ENCODE measurements at regions not wholly inside any gene's neighbourhood (a gene's known extent, or its start where the extent isn't known, plus 50 kb on each side); places are given as distances from the start of the nearest gene placed in this dataset.

DNA sequence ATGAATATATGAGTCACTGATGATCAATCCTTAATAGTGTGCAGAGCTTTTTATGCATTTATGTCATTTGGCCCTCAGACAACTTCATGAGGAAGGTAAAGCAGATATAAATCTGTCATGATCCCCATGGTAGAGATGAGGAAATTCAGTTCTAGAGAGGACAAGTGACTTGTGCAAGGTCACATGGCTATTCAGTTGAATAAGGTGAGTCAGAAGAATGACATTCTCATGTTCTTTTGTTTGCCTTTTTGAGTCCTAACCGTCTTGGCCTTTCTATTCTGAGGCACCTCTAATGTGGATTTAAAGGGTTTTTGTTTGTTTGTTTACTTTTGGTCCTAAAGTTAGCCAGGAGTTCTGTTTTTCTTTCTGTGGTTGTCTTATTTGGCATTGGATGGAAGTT is 116.2 kb upstream of the ELAC2 start:
- Histone ChIP-seq H3K36me3 (no peaks in the 10 kb centered on the region), H3K27ac (no peak overlapping the region), H3K4me3 (ENCODE audit: low read depth, low read length) (no peak overlapping the region), H3K27me3 (ENCODE audit: insufficient read depth, low read depth, severe bottlenecking) (no peaks in the 10 kb centered on the region), H3K9me3 (ENCODE audit: severe bottlenecking) (peaks cover 8% of the 10 kb centered on the region)
- TF ChIP-seq CTCF (IDR thresholded peaks at IDR 0.05; ENCODE audit: low read depth, low read length) = no peak
- DNase-seq = no peak

GRCh38 chr17:13131225-13131624 is 113.4 kb upstream of the ELAC2 start:
- Histone ChIP-seq H3K4me3 (ENCODE audit: low read depth, low read length) (no peak overlapping the region), H3K36me3 (no peaks in the 10 kb centered on the region), H3K9me3 (ENCODE audit: severe bottlenecking) (peaks cover under 1% of the 10 kb centered on the region), H3K27ac (no peak overlapping the region), H3K27me3 (ENCODE audit: insufficient read depth, low read depth, severe bottlenecking) (no peaks in the 10 kb centered on the region)
- DNase-seq = no peak
- no peak for TF ChIP-seq CTCF (IDR thresholded peaks at IDR 0.05; ENCODE audit: low read depth, low read length)

- no peak for TF ChIP-seq CTCF (IDR thresholded peaks at IDR 0.05; ENCODE audit: low read depth, low read length)
- Histone ChIP-seq H3K4me3 (ENCODE audit: low read depth, low read length) (no peak overlapping the region), H3K36me3 (no peaks in the 10 kb centered on the region), H3K27ac (no peak overlapping the region), H3K27me3 (ENCODE audit: insufficient read depth, low read depth, severe bottlenecking) (no peaks in the 10 kb centered on the region), H3K9me3 (ENCODE audit: severe bottlenecking) (no peaks in the 10 kb centered on the region)
- DNase-seq = no peak
Measured at GRCh38 chr17:13129356-13129755, 111.5 kb upstream of the ELAC2 start.

- H3K4me3 ChIP-seq (ENCODE audit: low read depth, low read length) = no peak overlapping the region
- no peaks in the 10 kb centered on the region for H3K36me3 ChIP-seq
- no peak for TF ChIP-seq CTCF (IDR thresholded peaks at IDR 0.05; ENCODE audit: low read depth, low read length)
- H3K27me3 ChIP-seq (ENCODE audit: insufficient read depth, low read depth, severe bottlenecking) = no peaks in the 10 kb centered on the region
- no peak overlapping the region for H3K27ac ChIP-seq
- DNase-seq = no peak
- H3K9me3 ChIP-seq (ENCODE audit: severe bottlenecking) = no peaks in the 10 kb centered on the region
Measured at GRCh38 chr17:13128676-13129075, 110.8 kb upstream of the ELAC2 start.

DNA sequence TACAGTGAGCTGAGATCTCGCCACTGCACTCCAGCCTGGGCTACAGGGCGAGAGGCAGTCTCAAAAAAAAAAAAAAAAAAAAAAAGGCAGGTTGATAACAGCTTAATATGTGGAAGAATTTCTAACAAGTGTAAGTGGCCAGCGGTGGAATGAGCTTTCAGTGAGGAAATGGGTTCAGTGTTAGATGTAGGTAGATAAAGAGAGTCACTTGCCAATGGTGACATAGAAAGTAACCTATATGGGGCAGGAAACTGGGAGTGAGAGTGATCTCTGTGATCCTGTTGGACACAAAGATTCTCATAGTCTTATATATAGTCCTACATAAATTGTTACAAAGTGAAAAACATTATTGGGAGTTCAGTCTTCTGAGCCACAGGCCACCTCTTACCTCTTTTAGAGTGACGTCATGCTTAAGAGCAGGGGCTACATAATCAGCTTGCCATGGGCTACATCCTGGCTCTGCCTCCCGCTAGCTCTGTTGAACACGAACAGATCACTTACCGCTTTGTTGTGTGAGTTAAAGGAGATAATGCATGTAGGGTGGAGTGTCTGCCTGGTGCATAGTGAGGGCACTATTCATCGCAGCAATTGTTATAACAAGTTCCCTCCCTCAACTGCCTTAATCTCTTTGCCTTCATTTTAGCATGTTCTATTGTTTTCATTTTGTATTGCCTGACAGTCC is 110.2 kb upstream of the ELAC2 start:
- H3K36me3 ChIP-seq = no peaks in the 10 kb centered on the region

More for the DNA sequence above, 110.2 kb upstream of the ELAC2 start:
- DNase-seq = no peak
- Histone ChIP-seq H3K4me3 (ENCODE audit: low read depth, low read length) (no peak overlapping the region), H3K27me3 (ENCODE audit: insufficient read depth, low read depth, severe bottlenecking) (no peaks in the 10 kb centered on the region), H3K9me3 (ENCODE audit: severe bottlenecking) (no peaks in the 10 kb centered on the region), H3K27ac (no peak overlapping the region)
- TF ChIP-seq CTCF (IDR thresholded peaks at IDR 0.05; ENCODE audit: low read depth, low read length) = no peak
